HG02642 (cell line): ENCODE measurements at regions not wholly inside any gene's neighbourhood (a gene's known extent, or its start where the extent isn't known, plus 50 kb on each side); places are given as distances from the start of the nearest gene placed in this dataset.

Experiments used
- ATAC-seq: cut with Tn5 transposase; IDR thresholded peaks from one replicate; pipeline ENCODE4 v1.9.1; 2021; ENCODE audit warnings: mild to moderate bottlenecking; ENCODE audit not compliant: unreplicated experiment, poor library complexity

DNA sequence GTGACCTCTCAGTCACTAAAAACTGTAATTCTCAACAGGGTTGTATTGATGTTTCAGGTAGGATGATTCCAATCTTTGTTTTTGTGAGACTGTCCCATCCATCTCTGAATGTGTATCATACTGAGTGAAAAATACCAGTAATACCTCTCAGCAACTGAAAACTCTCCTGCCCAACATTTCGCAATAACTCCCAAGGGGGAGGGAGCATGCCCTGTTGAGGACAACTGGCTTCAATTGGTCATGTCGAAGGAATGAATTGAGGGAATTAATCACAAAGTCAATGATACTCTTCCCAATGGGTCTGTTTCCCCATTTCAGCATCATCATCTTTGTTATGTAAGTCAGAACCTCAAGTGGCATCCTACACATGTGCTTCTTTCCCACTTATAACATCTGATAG is 102.4 kb upstream of the E2F7 start:
- no peak for ATAC-seq

DNA sequence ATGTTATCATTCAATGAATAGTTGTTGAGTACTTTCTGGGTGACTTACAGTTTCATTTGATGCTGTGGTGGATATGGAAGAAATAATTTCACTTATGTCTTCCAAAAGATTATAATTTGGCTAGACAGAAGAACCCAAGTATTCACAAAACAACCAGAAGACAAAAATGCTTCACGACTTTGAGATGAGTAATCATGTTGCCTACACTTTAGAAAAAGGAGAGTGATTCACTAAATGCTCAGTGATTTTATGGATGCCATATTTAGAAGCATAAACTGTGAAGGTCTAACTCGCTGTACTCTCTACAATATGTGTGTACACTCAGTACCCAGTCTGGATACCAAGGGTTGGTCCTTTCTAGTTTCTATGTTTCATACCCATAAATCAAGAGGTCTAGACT is 101.3 kb upstream of the E2F7 start:
- ATAC-seq = no peak

DNA sequence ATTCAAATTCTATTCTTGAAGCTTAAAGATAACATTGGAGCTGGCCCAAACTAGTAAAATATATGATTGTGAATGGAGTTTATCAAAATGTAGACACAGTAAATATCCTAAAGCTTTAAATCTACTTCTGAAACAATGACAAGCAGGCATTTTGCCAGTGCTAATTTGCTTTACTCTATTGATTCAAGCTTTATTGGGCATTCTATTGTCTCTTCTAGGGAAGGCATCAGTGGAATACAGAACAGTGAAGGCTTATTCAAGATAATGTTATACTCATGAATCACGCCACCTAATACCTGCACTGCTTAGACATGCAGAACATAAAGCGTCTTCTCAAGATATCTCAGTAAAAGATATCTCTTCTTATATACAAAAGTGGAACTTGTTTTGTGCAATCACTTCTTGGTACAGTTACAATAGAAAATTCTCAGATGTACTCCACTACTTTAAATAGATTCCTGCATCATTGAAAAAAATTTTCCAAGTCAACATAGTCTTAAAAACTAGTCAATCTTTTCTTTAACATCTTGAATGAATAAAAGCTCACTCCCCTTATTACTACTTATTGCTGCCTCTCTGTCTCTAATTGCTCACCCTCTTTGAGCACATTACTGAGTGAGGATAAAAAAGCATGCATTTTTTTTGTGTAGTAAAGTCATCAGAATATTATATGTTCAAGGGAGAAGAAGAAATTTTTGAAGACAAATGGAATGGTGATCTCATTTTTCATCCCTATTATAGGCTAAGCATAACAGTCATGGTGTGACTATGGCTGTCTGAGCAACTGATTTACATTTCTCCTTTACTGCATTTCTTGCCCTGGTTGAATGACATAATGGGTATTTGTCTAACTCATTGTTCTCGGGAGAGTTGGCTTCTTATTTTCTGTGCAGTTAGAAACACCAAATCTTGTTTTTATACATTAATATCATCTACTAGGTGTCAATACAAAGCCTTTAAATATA is 98.0 kb upstream of the E2F7 start:
- no peak for ATAC-seq

DNA sequence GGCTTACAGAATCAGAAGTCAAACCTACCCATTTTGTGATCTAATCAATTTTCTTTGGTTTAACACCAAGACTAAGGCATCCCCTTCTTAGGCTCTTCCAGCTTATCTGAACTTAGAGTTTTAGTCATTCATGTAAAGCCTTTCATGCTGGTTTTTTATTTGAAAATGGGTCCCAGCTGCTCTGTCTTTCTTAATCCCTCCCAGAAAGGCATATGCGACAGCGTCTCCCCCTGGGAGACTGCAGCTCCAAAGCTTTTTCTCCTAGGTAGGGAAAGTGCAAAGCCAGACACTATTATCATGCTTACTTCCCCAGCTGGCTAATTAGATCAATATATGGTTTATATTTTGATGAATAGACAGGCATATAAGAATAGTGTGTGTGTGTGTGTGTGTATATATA is 96.6 kb upstream of the E2F7 start:
- ATAC-seq = no peak

GRCh38 chr12:77160931-77161330 is 95.6 kb upstream of the E2F7 start:
- ATAC-seq = no peak

DNA sequence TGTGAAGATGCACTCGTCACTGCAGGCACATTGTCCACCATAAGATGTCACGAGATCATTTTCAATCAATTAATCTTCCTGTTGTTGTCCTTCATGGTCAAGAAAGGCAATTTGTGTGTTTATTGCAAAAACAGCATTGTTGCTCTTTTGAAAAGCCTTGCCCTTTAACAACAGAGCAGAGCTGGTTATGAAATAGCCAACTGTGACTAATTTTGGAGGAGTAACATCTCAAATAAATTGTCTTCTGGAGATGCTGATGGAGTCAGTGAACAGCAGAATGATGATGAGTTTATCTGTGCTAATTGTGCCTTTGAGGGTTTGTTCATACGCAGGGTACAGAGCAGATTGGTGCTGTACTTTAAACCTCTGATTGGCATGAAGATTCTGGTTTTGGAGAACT is 88.3 kb upstream of the E2F7 start:
- no peak for ATAC-seq

DNA sequence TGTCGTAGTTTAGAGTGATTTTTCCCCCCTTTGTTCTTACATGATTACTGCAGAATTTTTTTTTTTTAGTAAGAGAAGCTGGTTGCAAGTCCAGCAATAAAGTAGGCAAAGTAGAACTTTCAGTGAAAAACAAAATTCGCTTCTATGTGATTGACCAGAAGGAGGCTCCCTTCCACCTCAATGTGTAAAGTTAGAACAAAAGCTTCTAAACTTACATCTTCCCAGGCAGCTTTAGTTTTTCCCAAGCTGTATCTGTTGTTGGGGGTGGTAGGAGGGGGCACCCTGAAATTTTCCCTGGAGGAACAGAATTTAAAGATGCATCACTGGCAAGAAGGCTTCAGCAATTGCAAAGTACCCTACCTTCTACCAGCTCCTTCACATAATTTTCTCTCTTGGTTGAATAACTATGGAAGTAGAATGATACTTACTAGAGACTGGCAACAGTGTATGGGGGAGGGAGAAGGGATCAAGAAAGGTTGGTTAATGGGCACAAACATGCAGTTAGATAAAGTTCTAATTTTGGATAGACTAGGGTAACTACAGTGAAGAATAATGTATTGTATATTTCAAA is 87.3 kb upstream of the E2F7 start:
- ATAC-seq = no peak

DNA sequence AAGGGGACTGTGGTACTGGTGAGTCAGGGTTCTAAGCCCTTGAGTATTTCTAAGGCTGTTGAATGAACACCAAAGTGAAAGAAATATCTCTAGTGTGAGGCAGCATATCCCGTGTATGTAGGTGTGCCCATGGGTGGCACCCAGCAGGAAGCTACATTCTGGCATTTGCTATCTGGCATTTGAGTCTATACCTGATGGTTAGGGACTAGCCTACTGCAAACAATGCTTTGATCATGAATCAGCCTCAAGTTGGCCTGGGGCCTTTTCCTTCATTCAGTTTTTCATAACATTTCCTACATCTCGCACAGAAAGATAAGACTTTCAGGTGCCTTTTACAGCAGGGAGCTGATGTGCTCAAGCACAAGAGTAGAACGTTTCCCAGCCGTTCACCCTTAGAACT is 85.7 kb upstream of the E2F7 start:
- no peak for ATAC-seq

DNA sequence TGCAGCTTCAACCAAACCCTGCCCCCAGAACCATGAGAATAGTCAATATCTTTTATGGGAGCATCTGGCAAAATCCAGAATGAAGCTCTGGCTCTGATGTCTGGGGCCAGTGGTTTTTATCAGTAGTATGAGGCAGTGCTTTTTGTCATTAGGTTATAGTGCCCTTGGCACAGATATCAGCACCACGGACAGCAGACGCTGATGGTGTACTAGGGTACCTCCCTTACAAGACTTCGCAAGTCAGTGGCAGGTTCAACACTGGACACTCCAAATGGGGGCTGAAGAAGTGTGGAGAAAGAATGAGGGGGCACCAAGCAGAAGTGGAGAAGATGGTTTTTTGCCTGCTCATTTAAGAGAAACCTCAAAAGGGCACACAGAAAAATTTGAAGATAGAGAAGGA is 68.2 kb upstream of the E2F7 start:
- ATAC-seq = no peak

GRCh38 chr12:77131977-77132490 is 66.7 kb upstream of the E2F7 start:
- ATAC-seq = no peak

DNA sequence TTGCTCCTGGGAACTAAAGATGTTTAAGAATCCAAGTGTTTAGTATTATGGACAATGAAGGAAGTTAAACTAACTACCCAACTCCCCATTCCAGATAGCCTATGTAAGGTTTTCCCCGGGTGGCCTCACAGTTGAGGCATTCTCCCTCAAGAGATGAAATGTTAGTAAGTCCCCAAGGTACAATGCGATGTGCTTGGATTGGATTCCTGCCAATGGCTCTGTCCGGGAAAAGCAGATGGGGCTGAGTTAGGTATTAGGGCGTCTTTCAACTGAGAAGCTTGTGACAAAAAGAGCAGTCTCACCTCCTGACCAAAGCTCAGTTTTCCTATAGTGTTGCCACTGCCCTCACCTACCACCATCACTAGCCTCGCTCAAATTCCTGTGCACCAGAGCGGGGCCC is 64.8 kb upstream of the E2F7 start:
- ATAC-seq = no peak

GRCh38 chr12:77124767-77125166 is 59.4 kb upstream of the E2F7 start:
- ATAC-seq = peak; percentile 73

- no peak for ATAC-seq
Observed at GRCh38 chr12:77122661-77123060, 57.3 kb upstream of the E2F7 start.

DNA sequence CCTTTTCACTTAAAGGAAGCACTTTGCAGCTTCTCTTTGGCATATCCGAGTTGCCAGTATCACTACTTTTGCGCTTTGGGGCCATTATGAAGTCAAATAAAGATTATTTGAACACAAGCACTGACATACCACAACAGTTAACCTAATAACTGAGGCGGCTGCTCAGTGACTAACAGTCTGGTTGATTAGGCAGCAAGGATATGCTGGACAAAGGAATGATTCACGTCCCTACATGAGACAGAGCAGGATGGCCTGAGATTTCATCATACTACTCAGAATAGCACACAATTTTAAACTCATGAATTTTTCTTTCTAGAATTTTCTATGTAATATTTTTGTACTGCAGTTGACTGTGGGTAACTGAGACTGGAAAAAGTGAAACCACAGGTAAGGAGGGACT is 56.9 kb upstream of the E2F7 start:
- ATAC-seq = no peak

- ATAC-seq = no peak
Observed at GRCh38 chr12:77120156-77121085, 55.1 kb upstream of the E2F7 start.

DNA sequence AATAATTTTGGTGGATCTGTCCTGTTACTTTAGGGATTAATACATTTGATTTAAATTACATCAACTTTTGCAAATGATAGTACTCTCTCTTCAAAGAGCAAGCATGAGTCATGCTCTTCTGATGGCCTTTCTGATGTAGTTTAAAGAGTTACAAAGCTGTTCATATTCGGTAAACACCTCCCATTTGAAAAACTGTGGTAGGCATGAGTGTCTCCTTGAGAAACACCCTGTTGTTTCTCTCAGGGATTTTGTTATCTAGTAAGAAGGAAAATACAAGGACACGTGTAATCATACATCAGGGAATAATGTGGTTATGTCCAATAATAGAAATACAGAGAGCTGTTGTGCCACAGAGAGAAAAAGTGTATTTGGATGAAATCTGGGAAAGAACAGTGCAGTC is 53.3 kb upstream of the E2F7 start:
- no peak for ATAC-seq

GRCh38 chr12:77116277-77116676 is 50.9 kb upstream of the E2F7 start:
- ATAC-seq = no peak

GRCh38 chr12:77115471-77115870 is 50.1 kb upstream of the E2F7 start:
- ATAC-seq = no peak
